NCI-H526 treated with DMSO at 0.1 percent for 48 hours (cell line): ENCODE measurements at regions not wholly inside any gene's neighbourhood (a gene's known extent, or its start where the extent isn't known, plus 50 kb on each side); places are given as distances from the start of the nearest gene placed in this dataset.

Experiments
- DNase-seq: peaks from one replicate; lab custom pipeline; 2025; lab: John Stamatoyannopoulos, UW

DNA sequence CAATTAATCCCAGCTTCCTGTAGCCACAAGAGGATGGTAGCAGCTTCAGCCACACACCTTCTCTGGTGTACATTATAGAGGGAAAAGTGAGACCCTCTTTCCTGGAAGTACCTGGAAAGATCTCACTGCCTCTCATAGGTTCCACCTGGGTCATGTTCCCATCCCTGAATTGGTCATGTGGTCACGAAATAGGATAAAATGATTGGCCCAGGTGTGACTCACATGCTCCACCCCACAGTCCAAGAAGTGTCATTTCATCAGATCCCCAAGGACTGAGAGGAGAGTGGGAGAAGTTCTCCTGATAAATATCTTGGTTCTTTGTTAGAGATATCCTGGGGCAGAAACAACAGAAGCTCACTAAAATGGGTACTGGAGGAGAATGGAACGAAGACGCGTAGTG lies 142.4 kb downstream of the QRSL1 start:
- no peak for DNase-seq

DNA sequence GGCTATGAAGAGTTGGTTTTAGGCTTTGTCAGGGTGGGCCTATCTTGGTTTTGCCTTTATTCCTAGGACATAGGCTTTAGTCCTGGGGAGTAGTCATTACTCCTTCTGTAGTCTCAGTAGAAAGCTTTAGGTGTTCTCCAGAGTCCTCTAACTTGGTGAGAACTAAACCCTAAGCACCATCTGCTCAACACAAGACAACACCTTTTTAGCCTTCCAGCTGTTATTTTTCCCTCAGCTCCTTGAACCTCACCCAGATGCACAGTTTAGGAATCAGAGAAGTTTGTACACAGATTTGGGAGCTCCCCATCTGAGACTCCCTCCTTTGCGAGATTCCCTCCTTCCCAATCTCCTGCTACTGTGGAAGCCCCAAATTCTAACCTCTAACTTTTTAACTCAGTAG lies 141.3 kb downstream of the QRSL1 start:
- DNase-seq, result no peak

DNA sequence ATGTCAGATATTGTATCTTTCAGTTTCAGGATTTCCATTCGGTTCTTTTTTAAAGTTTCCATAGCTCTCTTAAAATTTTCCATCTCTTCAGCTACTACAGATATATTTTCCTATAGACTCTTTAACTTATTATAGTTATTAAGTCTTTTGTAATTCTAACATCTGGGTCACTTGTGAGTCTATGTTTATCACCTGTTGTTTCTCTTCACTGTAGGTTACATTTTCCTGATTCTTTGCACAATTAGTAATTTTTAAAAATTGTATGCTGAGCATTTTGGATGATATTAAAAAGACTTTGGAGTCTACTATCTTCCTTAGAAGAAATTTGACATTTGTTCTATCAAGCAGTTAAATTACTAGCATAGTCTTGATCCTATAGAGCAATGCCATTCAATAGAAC lies 140.7 kb downstream of the QRSL1 start:
- no peak for DNase-seq

DNA sequence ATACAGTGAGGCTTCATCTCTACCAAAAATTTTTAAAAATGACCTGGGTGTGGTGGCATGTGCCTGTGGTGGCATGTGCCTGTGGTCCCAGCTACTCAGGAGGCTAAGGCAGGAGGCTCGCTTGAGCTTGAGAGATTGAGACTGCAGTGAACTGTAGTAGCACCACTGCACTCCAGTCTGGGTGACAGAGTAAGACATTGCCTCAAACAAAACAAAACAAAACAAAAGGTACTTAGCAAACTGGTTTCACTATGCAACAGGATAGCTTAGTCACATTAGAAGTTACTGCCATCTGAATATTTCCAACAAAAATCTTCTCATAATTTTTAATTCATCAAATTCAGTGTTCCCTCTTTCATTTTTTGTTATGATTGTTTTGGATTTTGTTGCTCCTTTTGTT lies 137.9 kb downstream of the QRSL1 start:
- no peak for DNase-seq

DNA sequence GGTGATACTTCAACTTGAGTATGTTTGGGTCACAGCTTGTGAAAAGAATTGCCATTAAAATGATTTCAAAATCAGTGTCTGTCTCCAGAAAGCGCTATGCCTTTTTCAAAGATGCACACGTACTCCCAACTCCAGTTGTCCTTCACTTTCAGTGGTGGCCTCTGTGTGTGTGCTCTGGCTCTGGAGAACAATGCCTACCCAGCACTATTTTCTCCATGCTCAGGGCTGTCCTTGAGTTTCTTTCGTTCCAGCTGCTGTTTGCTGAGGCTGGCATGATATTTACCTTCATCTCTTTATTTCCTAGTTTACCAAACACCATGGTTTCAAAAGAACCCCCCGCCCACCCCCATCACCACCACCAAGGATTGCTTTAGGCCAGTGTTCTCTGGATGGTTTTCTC lies 136.8 kb downstream of the QRSL1 start:
- DNase-seq, result no peak

DNA sequence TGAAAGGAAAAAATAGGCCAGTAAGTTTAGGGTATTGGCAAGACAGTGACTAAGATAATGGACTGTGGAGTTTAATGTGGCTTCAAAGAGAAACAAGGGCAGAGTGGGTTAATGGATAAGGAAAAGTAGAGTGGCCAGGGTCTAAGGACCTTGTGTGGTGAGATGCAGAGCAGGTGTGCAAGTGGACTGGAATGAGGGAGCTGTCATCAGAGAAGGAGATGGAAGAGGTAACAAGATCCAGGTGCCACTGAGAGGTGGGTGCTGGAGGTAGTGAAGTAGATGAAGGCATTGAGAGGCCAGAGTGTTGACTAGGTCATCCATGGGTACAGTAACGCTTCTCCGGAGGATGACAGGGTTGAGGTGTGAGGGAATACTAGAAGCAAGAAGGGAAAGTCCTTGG lies 136.1 kb downstream of the QRSL1 start:
- DNase-seq, result no peak

DNA sequence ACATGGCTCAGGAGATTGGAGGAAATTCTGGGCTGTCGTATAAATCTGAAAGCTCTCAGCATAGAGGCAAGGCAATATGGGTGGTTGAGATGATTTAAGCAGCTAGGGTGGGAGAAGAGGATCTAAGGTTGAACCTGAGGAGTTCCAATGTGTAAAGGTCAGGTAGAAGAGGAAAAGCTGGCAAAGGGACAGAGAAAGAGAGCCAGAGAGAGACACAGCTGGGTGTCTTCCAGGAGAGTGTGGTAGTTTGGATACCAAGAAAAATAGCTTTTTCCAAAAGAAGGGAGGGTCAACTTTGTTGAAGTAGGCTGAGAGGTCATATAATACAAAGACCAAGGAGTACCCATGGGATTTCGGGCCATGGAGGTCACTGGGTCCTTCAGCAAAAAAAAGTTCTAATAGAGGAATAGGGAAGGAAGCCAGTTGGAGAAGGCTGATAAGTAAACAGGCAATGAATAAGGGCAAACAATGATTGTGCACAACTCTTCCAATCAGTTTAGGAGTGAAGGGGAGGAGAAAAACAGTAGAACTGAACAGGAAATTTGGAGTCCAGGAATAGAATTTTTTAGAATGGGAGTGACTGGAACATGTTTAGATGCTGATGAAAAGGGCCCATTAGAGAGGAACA lies 135.1 kb downstream of the QRSL1 start:
- no peak for DNase-seq

DNA sequence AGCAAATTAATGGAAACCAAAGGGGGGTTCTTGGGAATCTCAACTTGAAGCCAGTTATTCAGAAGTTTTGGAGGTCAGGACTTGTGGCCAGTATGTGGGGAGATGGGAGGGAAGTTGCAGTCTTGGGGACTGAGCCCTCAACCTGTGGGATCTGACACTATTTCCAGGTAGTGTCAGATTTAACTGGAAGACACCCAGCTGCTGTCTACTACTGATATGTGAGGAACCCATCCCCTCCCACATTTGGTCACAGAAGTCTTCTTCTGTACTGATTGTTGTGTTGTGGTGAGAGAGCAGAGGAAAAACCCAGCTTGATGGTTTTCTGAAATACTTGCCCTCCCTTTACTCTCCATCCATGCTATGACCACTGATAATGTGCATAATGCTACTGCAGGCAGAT lies 134.0 kb downstream of the QRSL1 start:
- no peak for DNase-seq

DNA sequence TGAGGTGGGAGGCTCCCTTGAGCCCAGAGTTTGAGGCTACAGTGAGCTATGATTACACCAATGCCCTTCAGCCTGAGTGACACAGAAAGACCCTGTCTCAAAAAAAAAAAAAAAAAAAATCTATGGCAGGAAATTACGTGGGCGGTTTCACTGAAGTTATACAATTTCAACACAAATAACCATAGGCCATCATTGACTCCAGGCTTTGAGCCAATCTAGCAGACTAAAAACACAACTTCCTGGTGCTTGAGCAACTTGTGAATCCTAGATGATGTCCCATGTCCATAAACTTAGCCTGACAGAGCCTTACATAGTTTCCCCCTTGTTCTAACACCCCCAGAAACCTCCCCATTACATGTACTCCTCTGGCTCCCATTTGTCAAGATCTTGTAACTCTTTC lies 131.8 kb downstream of the QRSL1 start:
- no peak for DNase-seq

DNA sequence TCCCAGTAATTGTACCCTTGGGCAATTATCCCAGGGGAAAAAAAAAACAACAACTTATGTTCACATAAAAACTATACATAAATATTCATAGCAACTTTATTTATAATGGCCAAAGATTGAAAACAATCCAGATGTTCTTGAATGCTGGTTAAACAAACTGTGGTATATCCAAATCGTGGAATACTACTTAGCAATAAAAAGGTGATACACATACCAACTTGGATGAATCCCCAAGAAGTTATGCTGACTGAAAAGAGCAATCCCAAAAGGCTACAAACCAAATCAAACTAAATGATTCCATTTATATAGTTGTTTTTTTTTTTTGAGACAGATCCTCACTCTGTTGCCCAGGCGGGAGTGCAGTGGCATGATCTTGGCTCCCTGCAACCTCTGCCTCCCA lies 129.7 kb downstream of the QRSL1 start:
- no peak for DNase-seq

DNA sequence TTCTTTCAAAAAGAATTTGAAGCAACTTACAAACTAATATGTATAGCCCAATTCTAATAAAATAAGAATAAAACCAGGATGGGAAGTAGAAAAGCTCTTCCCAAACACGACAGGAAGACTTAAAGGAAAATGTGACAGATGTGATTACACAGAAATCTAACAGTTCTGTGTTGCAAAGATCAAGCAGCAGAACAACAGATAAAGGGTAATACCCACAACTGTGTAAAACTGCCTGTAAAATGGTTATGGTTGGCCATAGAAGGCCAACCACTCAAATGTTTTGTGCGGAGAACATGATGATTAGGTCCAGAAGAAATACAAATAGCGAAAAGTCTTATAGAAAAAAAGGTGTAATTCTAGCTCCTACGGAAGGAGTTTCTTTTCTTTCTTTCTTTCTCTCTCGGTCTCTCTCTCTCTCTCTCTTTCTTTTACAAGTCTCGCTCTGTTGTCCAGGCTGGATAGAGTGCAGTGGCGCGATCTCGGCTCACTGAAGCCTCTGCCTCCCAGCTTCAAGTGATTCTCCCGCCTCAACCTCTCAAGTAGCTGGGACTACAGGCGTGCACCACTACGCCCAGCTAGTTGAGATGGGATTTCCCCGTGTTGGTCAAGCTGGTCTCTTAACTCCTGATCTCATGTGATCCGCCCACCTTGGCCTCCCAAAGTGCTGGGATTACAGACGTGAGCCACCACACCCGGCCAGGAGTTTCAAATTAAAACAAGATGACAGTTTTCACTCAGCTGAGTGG lies 128.5 kb downstream of the QRSL1 start:
- DNase-seq, result no peak

DNA sequence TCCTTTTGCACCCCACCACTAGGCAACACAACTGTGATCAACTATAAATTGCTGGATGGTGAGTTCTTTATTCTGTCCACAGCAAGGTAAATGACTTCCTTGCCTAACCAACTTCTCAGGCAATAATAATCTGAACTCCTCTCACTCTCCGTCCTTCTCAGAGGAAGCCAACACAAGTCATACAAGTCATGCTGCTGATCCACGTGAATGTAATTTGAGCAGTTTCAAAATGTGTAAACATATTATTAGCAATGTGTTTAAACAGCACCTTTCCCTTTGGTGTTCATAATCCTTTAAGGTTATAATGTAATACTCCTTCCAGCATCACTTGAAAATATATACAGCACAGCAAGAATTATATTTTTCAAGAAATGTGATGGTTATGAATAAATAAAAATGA lies 127.9 kb downstream of the QRSL1 start:
- DNase-seq, result peak; percentile 10

DNA sequence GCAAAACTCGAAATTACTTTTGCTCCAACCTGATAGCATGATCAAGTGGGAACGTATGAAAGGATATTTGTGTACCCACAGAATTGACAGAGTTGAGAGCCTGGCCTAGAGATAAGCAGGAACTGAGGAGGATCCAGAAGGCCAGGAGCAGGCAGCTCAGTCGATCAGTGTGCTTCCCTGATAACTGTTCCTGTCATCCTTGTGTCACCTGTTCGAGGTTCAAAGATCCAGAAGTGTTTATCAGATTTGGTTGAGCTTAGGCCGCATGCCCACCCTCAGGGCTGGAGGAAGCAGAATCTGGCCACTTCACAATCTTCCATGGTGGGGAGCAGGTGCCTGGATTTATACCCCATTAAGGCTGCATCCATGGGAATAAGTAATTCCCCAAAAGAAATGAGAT lies 124.8 kb downstream of the QRSL1 start:
- DNase-seq, result no peak

DNA sequence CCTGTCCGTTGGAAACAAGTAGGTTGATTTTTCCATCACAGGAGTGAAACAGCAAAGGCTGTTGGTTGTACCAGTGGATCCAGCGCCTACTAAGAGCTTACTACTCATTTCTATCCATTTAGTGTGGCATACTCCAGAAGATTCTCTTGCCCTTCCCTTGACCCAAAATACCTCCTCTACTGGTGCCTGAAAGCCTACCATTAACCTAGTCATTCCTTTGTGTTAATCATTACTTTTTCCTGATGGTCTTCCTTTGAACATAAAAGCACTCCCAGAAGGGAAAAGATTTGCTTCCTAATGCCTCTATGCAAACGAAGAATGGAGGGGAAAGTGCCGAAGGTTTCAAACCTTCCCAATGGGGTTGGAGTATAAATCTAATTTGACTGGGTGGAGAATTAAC lies 123.3 kb downstream of the QRSL1 start:
- no peak for DNase-seq

DNA sequence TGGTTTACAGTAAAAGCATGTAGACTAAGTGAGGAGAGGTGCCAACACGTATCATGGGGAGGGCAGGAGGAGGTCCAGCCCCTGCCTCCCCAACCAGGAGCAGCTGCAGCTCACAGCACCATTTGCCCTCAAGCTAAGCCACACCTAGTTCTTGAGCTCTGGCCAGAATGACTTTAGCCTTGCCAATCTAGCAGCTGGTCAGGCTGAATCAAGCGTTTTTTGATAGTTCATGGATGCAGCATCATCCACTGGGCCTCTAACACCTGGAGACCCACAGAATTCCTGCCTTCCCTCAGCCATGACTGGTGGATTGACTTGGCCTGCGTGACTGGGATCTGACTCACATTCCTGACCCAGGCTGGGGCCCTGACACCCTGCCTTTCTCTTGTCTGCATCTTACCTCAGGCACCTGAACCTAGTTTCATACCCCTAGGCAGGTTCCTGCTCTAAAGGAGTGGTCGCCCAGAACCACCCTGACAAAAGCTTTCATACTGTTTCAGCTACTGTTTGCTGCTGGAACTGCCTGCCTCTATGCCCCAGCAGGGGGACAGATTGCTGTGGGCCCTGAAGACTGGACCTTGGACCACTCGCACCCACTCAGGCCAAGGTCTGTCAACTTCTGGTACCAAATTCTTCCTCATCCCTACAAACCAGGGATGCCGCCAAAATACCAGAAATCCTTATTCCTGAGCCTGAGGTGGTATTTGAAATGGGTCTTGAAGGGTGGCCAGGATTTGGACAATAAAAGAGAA lies 122.3 kb downstream of the QRSL1 start:
- DNase-seq, result no peak

DNA sequence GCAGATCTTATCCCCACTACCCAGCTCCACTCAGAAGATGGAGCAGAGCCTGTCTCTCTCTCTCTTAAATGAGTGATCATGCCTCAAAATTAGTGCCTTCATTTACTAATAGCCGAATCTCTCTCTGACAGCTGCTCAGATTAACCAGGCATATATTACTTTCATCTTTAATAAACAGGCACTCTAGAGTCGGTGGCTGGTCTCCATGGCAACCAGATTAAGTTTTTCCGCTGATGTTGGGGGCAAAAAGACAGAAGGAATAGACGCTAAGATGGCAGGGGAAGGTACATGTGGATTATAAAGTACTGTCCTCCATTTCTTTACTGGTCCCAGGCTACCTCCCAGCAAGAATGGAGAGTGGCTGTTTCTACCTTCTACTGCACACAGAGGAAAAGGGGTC lies 121.6 kb downstream of the QRSL1 start:
- no peak for DNase-seq

DNA sequence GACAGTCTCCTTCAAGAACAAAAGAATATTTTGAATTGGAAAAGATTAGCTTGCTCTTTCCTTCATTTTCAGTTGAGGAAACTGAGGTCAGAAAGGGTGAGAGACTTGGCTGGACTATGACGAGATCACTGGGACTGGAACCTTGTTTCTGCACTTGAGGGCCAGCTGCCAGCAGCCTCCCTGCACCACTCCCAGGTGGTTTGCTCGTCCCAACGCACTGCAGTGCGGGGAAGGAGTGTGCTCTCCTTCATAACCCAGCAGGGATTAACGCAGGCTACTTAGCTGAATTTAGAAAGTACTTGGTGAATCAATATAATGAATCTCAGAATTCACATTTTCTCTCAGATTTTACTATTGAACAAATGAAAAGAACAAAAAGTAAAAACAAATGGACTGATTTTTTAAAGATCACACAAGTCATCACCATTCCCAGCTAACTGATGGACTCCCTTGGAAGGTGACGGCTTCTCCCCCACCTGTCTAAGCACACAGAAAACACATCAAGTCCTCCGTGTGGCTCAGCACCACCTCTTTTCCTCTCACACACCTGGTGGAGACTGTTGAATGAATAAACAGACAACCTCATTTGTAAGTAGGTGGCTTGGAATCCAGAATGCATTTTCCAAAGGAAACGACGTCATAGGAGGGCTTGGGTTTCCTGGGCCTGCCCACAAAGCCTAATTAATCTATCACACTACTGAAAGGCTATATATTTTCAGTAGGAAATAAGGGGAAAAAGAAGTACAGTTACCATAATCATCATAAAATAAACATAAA lies 121.0 kb downstream of the QRSL1 start:
- peak; percentile 67 for DNase-seq

DNA sequence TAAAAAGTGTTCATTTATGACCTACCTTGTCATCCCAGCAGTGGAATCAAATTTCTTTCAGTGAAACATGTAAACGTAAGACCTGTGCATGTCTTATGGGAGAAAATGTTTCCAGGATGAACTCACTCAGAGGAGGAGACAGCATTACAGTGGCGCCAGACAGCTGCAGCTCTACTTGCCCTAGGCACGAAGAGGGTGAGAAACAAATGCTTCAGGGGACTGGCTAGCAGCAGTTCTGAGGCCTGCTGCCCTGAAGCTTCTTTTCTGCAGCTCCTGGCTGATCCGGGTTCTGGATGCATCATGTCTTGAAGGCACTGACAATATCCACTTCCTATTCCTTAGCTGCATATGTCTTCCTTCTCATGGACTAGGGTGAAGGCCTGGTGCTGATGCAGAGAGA lies 120.2 kb downstream of the QRSL1 start:
- peak; percentile 32 for DNase-seq

DNA sequence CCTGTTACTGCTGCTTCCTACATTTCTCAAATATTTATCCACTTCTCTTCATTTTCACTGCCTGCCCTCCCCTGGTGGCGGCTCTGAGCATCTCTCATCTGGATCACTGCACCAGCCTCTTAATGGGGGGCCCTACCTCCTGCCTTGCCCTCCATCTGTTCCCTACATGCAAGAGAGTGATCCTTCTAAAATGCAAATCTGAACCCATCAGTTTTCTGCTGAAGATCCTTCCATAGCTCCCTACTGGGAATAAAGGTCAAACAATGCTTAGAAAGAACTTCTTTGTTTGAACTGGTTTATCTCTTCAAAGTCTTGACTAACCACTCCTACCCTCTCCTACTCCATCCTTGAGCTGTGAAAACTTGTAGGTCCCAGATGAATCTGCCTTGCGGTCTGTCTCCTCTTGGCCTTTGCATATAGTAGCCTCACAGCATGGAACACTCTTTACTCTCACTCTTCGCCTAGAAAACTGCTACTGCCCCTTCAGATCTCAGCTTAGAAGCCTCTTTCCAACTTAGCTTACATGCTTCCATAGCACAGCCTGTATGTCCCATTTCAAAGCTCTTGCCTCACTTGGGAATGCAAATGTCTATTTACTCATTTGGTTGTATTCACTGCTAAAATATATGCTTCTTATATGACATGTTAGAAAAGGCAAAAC lies 119.3 kb downstream of the QRSL1 start:
- DNase-seq, result peak; percentile 71

DNA sequence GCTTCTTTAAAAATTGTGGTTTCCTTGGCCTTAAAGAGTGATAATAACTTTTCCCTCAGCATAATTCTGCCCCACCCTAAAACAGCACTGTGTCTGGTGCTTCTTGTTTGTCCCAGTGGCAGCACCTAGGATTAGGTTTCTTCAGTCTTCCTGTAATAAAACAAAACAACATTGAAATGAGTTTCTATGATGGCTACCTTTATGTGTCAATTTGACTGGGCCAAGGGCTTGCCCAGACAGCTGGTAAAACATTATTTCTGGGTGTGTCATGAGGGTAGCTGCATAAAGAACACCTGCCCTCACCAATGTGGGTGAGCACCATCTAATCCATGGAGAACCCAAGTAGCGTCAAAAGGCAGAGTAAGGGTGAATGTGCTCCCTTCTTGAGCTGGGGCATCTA lies 117.8 kb downstream of the QRSL1 start:
- DNase-seq, result peak; percentile 85

DNA sequence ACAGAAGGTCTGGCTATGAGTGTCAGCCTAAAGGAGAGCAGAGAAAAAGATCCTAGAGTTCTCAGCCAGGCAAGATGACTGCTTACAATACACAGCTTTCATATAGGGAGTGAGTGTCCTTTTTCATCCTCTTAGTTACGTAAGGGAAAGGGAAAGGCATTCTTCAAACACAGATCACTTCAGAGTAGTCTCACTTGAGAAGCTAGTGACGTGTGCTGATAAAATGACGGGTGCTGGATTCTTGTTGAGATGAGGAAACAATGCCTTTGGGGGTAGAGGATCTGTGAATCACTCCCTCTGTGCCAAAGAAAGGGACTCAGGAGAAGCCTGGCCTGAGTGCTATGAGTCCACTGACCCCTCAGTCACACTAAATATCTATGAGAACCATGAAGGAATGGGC lies 117.3 kb downstream of the QRSL1 start:
- no peak for DNase-seq
